NB4 (cell line): ENCODE measurements at regions not wholly inside any gene's neighbourhood (a gene's known extent, or its start where the extent isn't known, plus 50 kb on each side); places are given as distances from the start of the nearest gene placed in this dataset.
"Not testable (repeated sequence)": the region's sequence is repeated elsewhere in the genome, so short reads cannot be mapped to it uniquely, and the experiment has no call there.

ENCODE experiments used
- DNase-seq: peaks from one replicate; pipeline ENCODE4 v3.0.0; 2010; ENCODE audit warnings: low read depth
- H3K4me3 ChIP-seq: one replicate; pipeline ENCODE4 v1.5.1; 2011; ENCODE audit warnings: mild to moderate bottlenecking, low read depth, low read length, moderate library complexity
- CTCF ChIP-seq: IDR thresholded peaks from one replicate; pipeline ENCODE4 v1.5.1; 2012; ENCODE audit warnings: low read depth, low read length
- MAX ChIP-seq: IDR thresholded peaks from 2 replicates; pipeline ENCODE4 v1.6.1; 2011; ENCODE audit warnings: low read depth, low read length
- MYC ChIP-seq: IDR thresholded peaks from 2 replicates; pipeline ENCODE4 v1.6.1; 2011; ENCODE audit warnings: low read depth, low read length
- POLR2A ChIP-seq: IDR thresholded peaks from 2 replicates; pipeline ENCODE4 v1.6.1; 2011; ENCODE audit warnings: mild to moderate bottlenecking; ENCODE audit not compliant: insufficient read length; ENCODE audit errors: extremely low read depth

GRCh38 chr14:103241531-103241930 lies 92.5 kb upstream of the EIF5 start:
- no peak for DNase-seq
- no peak overlapping the region for H3K4me3 ChIP-seq
- no peak for TF ChIP-seq POLR2A
- no peak for TF ChIP-seq MAX
- no peak for TF ChIP-seq MYC
- TF ChIP-seq CTCF: no peak

GRCh38 chr14:103243764-103244737 lies 90.0 kb upstream of the EIF5 start:
- DNase-seq: no peak
- TF ChIP-seq POLR2A (no peak), MAX (no peak), MYC (no peak), CTCF (no peak)

GRCh38 chr14:103245624-103246031 lies 88.4 kb upstream of the EIF5 start:
- DNase-seq, H3K4me3 ChIP-seq: not testable (repeated sequence)

More at GRCh38 chr14:103243764-103244737, 90.0 kb upstream of the EIF5 start:
- H3K4me3 ChIP-seq: no peak overlapping the region

GRCh38 chr14:103246070-103246469 lies 88.0 kb upstream of the EIF5 start:
- no peak for DNase-seq
- H3K4me3 ChIP-seq: no peak overlapping the region
- TF ChIP-seq POLR2A: no peak
- no peak for TF ChIP-seq MYC
- no peak for TF ChIP-seq CTCF
- no peak for TF ChIP-seq MAX

- no peak for DNase-seq
- no peak for TF ChIP-seq CTCF
- no peak for TF ChIP-seq POLR2A
- TF ChIP-seq MYC: no peak
- TF ChIP-seq MAX: no peak
Observed at GRCh38 chr14:103247169-103247606, 86.8 kb upstream of the EIF5 start.

GRCh38 chr14:103250181-103250580 lies 83.9 kb upstream of the EIF5 start:
- DNase-seq: no peak
- no peak overlapping the region for H3K4me3 ChIP-seq
- no peak for TF ChIP-seq POLR2A
- TF ChIP-seq MYC: no peak
- no peak for TF ChIP-seq MAX
- TF ChIP-seq CTCF: no peak

More at GRCh38 chr14:103247169-103247606, 86.8 kb upstream of the EIF5 start:
- no peak overlapping the region for H3K4me3 ChIP-seq
